ENCODE measurements at regions not wholly inside any gene's neighbourhood (a gene's known extent, or its start where the extent isn't known, plus 50 kb on each side); places are given as distances from the start of the nearest gene placed in this dataset.

- H3K4me1 ChIP-seq (ENCODE audit: control insufficient read depth in 5 of 5, insufficient read depth in 5 of 5, low read length in 5 of 5), result no peaks in the 10 kb centered on the region
- no peak overlapping the region for H3K27ac ChIP-seq (ENCODE audit: low read depth, low read length)
- H3K9ac ChIP-seq (ENCODE audit: low read length in 5 of 5), result no peak overlapping the region
- no peak overlapping the region for H3K4me3 ChIP-seq (ENCODE audit: low read depth in 1 of 5, low read length in 5 of 5)
- no peaks in the 10 kb centered on the region for H3K36me3 ChIP-seq (ENCODE audit: control insufficient read depth in 5 of 5, insufficient read depth in 5 of 5, low read length in 5 of 5)
- no peaks in the 10 kb centered on the region for H3K9me3 ChIP-seq (ENCODE audit: control insufficient read depth in 5 of 5, low read length in 5 of 5)
- no peaks in the 10 kb centered on the region for H3K27me3 ChIP-seq (ENCODE audit: control insufficient read depth in 5 of 5, insufficient read depth in 4 of 5, low read length in 5 of 5)
These were observed 183.8 kb upstream of the VCX3A start for GRCh38 chrX:6718766-6719165.

- Histone ChIP-seq H3K4me3 (ENCODE audit: low read depth in 1 of 5, low read length in 5 of 5) (no peak overlapping the region), H3K9ac (ENCODE audit: low read length in 5 of 5) (no peak overlapping the region)
These were observed 173.9 kb upstream of the VCX3A start for GRCh38 chrX:6708676-6709380.

DNA sequence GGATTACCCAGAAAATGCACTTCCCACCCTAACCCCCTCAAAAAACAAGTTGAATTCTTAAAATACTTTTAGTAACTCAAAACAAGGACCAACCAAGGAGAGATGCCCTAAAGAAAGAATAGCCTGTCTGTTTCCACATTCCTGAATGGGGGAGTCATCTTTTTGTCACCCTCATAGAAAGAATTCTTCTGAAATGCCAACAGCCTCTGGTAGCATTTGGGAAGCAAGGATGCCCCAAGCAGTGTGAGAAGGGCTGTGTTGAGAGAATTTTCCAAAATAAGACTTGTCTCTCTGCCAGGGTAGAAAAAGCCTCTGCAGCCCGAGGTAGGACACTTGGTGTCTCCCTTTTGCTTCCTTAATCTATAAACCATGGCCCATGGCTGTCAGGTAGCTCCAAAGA is 173.1 kb upstream of the VCX3A start:
- H3K9me3 ChIP-seq (ENCODE audit: control insufficient read depth in 5 of 5, low read length in 5 of 5), result peaks cover 0 to 4% (median 0%) of the 10 kb centered on the region in 5 donors
- no peak overlapping the region for H3K27ac ChIP-seq (ENCODE audit: low read depth, low read length)
- no peak overlapping the region for H3K9ac ChIP-seq (ENCODE audit: low read length in 5 of 5)
- no peaks in the 10 kb centered on the region for H3K27me3 ChIP-seq (ENCODE audit: control insufficient read depth in 5 of 5, insufficient read depth in 4 of 5, low read length in 5 of 5)
- no peaks in the 10 kb centered on the region for H3K36me3 ChIP-seq (ENCODE audit: control insufficient read depth in 5 of 5, insufficient read depth in 5 of 5, low read length in 5 of 5)
- no peak overlapping the region for H3K4me3 ChIP-seq (ENCODE audit: low read depth in 1 of 5, low read length in 5 of 5)
- no peaks in the 10 kb centered on the region for H3K4me1 ChIP-seq (ENCODE audit: control insufficient read depth in 5 of 5, insufficient read depth in 5 of 5, low read length in 5 of 5)

More at GRCh38 chrX:6708676-6709380, 173.9 kb upstream of the VCX3A start:
- Histone ChIP-seq H3K27me3 (ENCODE audit: control insufficient read depth in 5 of 5, insufficient read depth in 4 of 5, low read length in 5 of 5) (no peaks in the 10 kb centered on the region), H3K4me1 (ENCODE audit: control insufficient read depth in 5 of 5, insufficient read depth in 5 of 5, low read length in 5 of 5) (no peaks in the 10 kb centered on the region), H3K9me3 (ENCODE audit: control insufficient read depth in 5 of 5, low read length in 5 of 5) (peaks cover 0 to 4% (median 0%) of the 10 kb centered on the region in 5 donors), H3K27ac (ENCODE audit: low read depth, low read length) (no peak overlapping the region), H3K36me3 (ENCODE audit: control insufficient read depth in 5 of 5, insufficient read depth in 5 of 5, low read length in 5 of 5) (no peaks in the 10 kb centered on the region)

DNA sequence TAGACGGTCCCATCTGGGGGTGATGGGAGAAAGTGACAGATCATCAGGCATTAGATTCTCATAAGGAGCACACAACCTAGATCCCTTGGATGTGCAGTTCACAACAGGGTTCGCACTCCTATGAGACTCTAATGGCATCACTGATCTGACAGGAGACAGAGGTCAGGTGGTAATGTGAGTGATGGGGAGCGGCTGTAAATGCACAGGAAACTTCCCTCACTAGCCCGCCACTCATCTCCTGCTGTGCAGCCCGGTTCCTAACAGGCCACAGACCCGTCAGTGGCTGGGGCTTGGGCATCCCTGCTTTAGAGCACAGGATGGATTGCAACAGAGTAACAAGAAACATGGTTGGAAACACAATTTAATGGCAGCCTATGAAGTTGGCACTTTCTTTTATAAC is 172.6 kb upstream of the VCX3A start:
- no peaks in the 10 kb centered on the region for H3K27me3 ChIP-seq (ENCODE audit: control insufficient read depth in 5 of 5, insufficient read depth in 4 of 5, low read length in 5 of 5)

GRCh38 chrX:6701085-6701484 is 166.2 kb upstream of the VCX3A start:
- Histone ChIP-seq H3K36me3 (ENCODE audit: control insufficient read depth in 5 of 5, insufficient read depth in 5 of 5, low read length in 5 of 5) (no peaks in the 10 kb centered on the region), H3K4me1 (ENCODE audit: control insufficient read depth in 5 of 5, insufficient read depth in 5 of 5, low read length in 5 of 5) (no peaks in the 10 kb centered on the region), H3K27ac (ENCODE audit: low read depth, low read length) (no peak overlapping the region), H3K4me3 (ENCODE audit: low read depth in 1 of 5, low read length in 5 of 5) (no peak overlapping the region), H3K27me3 (ENCODE audit: control insufficient read depth in 5 of 5, insufficient read depth in 4 of 5, low read length in 5 of 5) (no peaks in the 10 kb centered on the region), H3K9ac (ENCODE audit: low read length in 5 of 5) (no peak overlapping the region), H3K9me3 (ENCODE audit: control insufficient read depth in 5 of 5, low read length in 5 of 5) (peaks cover 0 to 4% (median 0%) of the 10 kb centered on the region in 5 donors)

More for the DNA sequence above, 172.6 kb upstream of the VCX3A start:
- no peak overlapping the region for H3K27ac ChIP-seq (ENCODE audit: low read depth, low read length)
- H3K9ac ChIP-seq (ENCODE audit: low read length in 5 of 5), result no peak overlapping the region
- peaks cover 0 to 4% (median 0%) of the 10 kb centered on the region in 5 donors for H3K9me3 ChIP-seq (ENCODE audit: control insufficient read depth in 5 of 5, low read length in 5 of 5)
- no peaks in the 10 kb centered on the region for H3K36me3 ChIP-seq (ENCODE audit: control insufficient read depth in 5 of 5, insufficient read depth in 5 of 5, low read length in 5 of 5)
- H3K4me1 ChIP-seq (ENCODE audit: control insufficient read depth in 5 of 5, insufficient read depth in 5 of 5, low read length in 5 of 5), result no peaks in the 10 kb centered on the region
- no peak overlapping the region for H3K4me3 ChIP-seq (ENCODE audit: low read depth in 1 of 5, low read length in 5 of 5)

DNA sequence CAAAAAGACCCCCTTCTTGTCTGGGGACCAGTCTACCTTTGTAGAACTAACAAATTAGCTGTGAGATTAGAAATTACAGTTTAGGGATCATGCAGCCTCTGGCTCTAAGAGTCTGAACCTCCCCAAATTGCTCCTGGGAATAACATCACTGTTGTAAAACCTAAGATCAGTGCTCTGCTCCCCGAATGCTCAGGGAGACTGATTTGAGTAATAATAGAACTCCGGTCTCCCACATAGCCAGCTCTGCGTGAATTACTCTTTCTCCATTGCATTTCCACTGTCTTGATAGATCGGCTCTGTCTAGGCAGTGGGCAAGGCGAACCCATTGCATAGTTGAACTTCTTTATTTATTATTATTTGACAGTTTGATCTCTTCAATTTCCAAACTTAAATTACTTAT is 160.8 kb upstream of the VCX3A start:
- no peaks in the 10 kb centered on the region for H3K36me3 ChIP-seq (ENCODE audit: control insufficient read depth in 5 of 5, insufficient read depth in 5 of 5, low read length in 5 of 5)
- no peaks in the 10 kb centered on the region for H3K9me3 ChIP-seq (ENCODE audit: control insufficient read depth in 5 of 5, low read length in 5 of 5)
- H3K4me1 ChIP-seq (ENCODE audit: control insufficient read depth in 5 of 5, insufficient read depth in 5 of 5, low read length in 5 of 5), result no peaks in the 10 kb centered on the region
- no peaks in the 10 kb centered on the region for H3K27me3 ChIP-seq (ENCODE audit: control insufficient read depth in 5 of 5, insufficient read depth in 4 of 5, low read length in 5 of 5)
- no peak overlapping the region for H3K9ac ChIP-seq (ENCODE audit: low read length in 5 of 5)
- no peak overlapping the region for H3K4me3 ChIP-seq (ENCODE audit: low read depth in 1 of 5, low read length in 5 of 5)
- no peak overlapping the region for H3K27ac ChIP-seq (ENCODE audit: low read depth, low read length)

DNA sequence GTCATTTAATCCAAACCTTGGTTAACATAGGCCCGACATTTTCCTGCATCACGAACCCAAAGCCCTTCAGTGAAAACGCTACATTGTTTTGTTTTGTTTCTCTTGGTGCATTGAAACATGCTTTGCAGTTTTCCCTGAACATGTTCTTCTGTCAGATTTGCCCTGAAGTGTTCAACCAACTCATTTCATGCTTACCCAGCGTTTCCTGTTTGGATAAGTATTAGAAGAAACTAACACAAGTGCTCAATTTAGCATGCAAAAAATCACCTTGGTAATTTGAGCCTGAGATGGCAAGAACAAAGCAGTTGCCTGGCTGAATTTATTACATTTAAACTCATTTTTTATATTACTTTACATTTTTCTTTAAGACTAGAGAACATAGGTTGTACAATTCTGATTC is 160.1 kb upstream of the VCX3A start:
- no peaks in the 10 kb centered on the region for H3K9me3 ChIP-seq (ENCODE audit: control insufficient read depth in 5 of 5, low read length in 5 of 5)
- no peak overlapping the region for H3K27ac ChIP-seq (ENCODE audit: low read depth, low read length)
- H3K4me3 ChIP-seq (ENCODE audit: low read depth in 1 of 5, low read length in 5 of 5), result no peak overlapping the region
- no peaks in the 10 kb centered on the region for H3K36me3 ChIP-seq (ENCODE audit: control insufficient read depth in 5 of 5, insufficient read depth in 5 of 5, low read length in 5 of 5)
- H3K4me1 ChIP-seq (ENCODE audit: control insufficient read depth in 5 of 5, insufficient read depth in 5 of 5, low read length in 5 of 5), result no peaks in the 10 kb centered on the region
- no peaks in the 10 kb centered on the region for H3K27me3 ChIP-seq (ENCODE audit: control insufficient read depth in 5 of 5, insufficient read depth in 4 of 5, low read length in 5 of 5)
- no peak overlapping the region for H3K9ac ChIP-seq (ENCODE audit: low read length in 5 of 5)

DNA sequence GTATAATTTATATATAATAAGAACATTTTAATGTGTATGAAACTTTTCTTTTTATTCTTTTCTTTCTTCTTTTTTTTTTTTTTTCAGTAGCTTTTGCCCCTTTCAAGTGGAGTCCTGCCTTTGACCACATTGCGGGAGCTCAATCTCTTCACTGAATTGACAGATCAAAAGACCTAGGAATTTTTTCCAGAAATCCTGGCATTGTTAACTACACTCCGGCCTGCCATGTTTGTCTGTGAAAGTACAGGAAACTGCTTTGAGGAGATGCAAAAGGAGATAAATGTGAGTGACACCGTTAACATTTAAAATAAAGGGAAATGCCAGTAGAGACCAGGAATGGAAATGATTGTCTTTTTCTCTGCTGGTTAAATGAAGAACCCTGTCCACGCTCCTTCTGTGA is 159.3 kb upstream of the VCX3A start:
- no peaks in the 10 kb centered on the region for H3K36me3 ChIP-seq (ENCODE audit: control insufficient read depth in 5 of 5, insufficient read depth in 5 of 5, low read length in 5 of 5)
- no peak overlapping the region for H3K9ac ChIP-seq (ENCODE audit: low read length in 5 of 5)
- no peaks in the 10 kb centered on the region for H3K4me1 ChIP-seq (ENCODE audit: control insufficient read depth in 5 of 5, insufficient read depth in 5 of 5, low read length in 5 of 5)
- H3K27ac ChIP-seq (ENCODE audit: low read depth, low read length), result no peak overlapping the region
- no peaks in the 10 kb centered on the region for H3K27me3 ChIP-seq (ENCODE audit: control insufficient read depth in 5 of 5, insufficient read depth in 4 of 5, low read length in 5 of 5)
- no peak overlapping the region for H3K4me3 ChIP-seq (ENCODE audit: low read depth in 1 of 5, low read length in 5 of 5)
- H3K9me3 ChIP-seq (ENCODE audit: control insufficient read depth in 5 of 5, low read length in 5 of 5), result peaks cover 0 to under 1% (median 0%) of the 10 kb centered on the region in 5 donors

DNA sequence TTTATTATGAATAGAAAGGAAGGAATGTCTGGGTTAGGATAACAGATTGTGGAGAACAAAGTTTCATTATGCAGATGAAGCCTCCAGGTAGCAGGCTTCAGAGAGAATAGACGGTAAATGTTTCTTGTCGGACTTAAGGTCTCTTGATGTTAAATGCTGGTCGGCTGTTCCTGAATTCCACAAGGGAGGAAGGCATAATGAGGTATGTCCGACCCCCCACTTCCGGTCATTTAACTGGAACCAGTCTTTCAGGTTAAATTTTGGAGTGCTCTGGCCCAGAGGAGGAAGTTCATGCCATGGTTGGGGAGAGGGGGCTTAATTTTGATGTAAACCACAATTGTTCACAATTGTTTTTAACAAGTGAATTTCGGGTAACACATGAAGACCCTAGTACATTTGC is 158.1 kb upstream of the VCX3A start:
- no peaks in the 10 kb centered on the region for H3K27me3 ChIP-seq (ENCODE audit: control insufficient read depth in 5 of 5, insufficient read depth in 4 of 5, low read length in 5 of 5)
- no peak overlapping the region for H3K9ac ChIP-seq (ENCODE audit: low read length in 5 of 5)
- H3K4me3 ChIP-seq (ENCODE audit: low read depth in 1 of 5, low read length in 5 of 5), result no peak overlapping the region
- no peaks in the 10 kb centered on the region for H3K4me1 ChIP-seq (ENCODE audit: control insufficient read depth in 5 of 5, insufficient read depth in 5 of 5, low read length in 5 of 5)
- H3K9me3 ChIP-seq (ENCODE audit: control insufficient read depth in 5 of 5, low read length in 5 of 5), result peaks cover 0 to 2% (median 0%) of the 10 kb centered on the region in 5 donors
- no peak overlapping the region for H3K27ac ChIP-seq (ENCODE audit: low read depth, low read length)
- H3K36me3 ChIP-seq (ENCODE audit: control insufficient read depth in 5 of 5, insufficient read depth in 5 of 5, low read length in 5 of 5), result no peaks in the 10 kb centered on the region

GRCh38 chrX:6685489-6685888 is 150.6 kb upstream of the VCX3A start:
- Histone ChIP-seq H3K36me3 (ENCODE audit: control insufficient read depth in 5 of 5, insufficient read depth in 5 of 5, low read length in 5 of 5) (no peaks in the 10 kb centered on the region), H3K4me1 (ENCODE audit: control insufficient read depth in 5 of 5, insufficient read depth in 5 of 5, low read length in 5 of 5) (no peaks in the 10 kb centered on the region), H3K9me3 (ENCODE audit: control insufficient read depth in 5 of 5, low read length in 5 of 5) (peaks cover 0 to 3% (median 0%) of the 10 kb centered on the region in 5 donors), H3K9ac (ENCODE audit: low read length in 5 of 5) (no peak overlapping the region), H3K4me3 (ENCODE audit: low read depth in 1 of 5, low read length in 5 of 5) (no peak overlapping the region), H3K27ac (ENCODE audit: low read depth, low read length) (no peak overlapping the region), H3K27me3 (ENCODE audit: control insufficient read depth in 5 of 5, insufficient read depth in 4 of 5, low read length in 5 of 5) (no peaks in the 10 kb centered on the region)
